ENCODE measurements at regions not wholly inside any gene's neighbourhood (a gene's known extent, or its start where the extent isn't known, plus 50 kb on each side); places are given as distances from the start of the nearest gene placed in this dataset.

GRCh38 chr3:194029846-194030245, 106.1 kb upstream of the HES1 start:
- TF ChIP-seq CTCF (IDR thresholded peaks at IDR 0.05 in 8 of 11, conservative IDR thresholded peaks at IDR 0.05 in 3 of 11) = no peak
- no peak for TF ChIP-seq POLR2A (IDR thresholded peaks at IDR 0.05)
- no peak for TF ChIP-seq POLR2AphosphoS5 (IDR thresholded peaks at IDR 0.05)
